LoVo (cell line): ENCODE measurements at regions not wholly inside any gene's neighbourhood (a gene's known extent, or its start where the extent isn't known, plus 50 kb on each side); places are given as distances from the start of the nearest gene placed in this dataset.
"Not testable (repeated sequence)": the region's sequence is repeated elsewhere in the genome, so short reads cannot be mapped to it uniquely, and the experiment has no call there.

Experiments used
- DNase-seq: peaks from one replicate; pipeline ENCODE4 v3.0.0-alpha.2; 2016; ENCODE audit warnings: low spot score

DNA sequence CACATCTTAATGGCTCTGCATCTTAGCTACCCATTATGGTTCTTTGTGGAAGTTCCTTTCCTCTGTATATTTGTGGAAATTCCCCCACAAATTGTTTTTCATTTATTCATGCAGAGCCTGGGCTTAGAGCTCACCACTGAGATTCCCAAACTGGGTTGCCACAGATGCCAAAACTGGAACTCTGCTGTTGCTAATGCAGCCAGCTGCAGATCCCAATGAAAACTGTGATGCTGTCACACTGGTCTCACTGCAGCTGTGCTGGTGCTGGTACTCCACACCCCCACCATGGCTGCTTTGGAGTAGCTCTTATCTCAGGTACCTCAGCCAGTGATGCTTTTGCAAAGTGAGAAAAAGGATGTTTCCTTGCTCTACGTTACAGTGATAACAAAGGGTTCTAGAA lies 87.7 kb downstream of the DCK start:
- DNase-seq: no peak

DNA sequence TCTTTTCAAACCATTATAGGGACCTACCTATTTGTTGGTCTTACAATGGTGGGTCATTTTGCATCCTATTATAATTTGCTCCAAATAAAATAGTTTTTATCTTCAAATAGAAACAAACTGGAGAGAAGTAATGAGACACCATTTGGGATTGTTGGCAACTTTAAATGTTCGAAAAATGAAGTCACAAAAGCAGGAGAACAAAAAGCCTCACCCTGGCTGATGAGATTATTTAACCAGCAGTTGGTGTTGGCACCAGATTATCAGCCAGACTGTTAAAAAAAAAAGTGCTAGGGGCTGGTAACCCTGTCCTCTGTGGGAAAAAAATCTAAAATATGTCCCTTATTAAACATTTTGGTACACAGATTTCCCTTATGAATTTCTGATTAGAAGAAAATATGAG lies 100.3 kb downstream of the DCK start:
- DNase-seq: no peak

DNA sequence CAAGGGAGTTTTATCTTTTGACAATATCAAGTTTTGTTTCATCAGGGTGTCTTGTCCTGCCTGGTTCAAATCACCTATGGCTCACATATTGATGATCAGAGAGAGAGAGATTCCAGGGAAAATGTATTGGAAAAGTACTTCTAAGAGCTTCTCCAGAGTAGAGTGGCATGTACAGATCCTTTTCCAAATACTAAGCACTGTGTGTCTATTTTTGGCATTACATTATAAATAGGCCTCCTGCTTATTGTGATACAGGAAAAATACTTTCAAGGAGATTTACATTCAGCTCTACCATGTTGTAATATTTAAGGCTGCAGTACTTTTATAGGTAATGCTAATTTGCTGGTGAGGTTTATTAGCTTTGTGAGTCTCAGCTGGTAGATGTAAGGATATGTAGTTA lies 100.8 kb downstream of the DCK start:
- DNase-seq: no peak

DNA sequence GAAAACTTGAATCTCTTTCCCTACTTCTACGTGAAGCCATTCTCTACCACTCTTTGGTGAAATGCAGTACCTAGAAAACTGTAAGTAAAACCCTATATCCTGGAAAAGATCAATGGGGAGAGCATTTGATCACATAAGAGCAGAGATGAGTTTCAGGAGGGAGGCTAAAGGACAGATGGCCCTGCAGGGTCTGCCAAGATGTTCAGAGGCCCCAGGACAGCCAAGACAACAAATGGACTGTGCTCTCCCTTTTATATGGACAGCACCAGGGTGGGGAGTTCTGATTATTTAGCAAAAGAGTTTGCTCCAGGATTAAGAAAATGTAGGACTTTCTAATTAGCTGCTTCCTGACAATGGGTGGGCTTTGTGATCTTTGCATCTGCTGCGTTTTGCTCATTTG lies 101.7 kb downstream of the DCK start:
- no peak for DNase-seq

DNA sequence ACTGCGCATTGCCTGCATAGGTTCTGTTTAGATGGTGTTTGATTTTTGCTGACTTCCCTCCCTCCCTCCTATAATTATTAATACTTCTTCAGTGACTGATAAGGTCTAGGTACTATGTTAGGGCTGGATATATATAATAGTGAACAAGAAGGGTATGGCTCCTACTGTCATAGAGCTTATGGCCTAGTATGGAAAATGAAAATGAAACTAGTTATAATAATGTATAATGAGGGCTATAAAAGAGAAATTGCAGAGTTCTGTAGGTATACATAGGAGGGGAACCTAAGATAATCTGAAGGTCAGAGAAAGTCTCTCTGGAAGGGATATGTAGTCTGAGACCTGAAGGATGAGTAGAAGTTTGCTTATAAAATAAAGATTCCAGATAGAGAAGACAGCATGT lies 102.1 kb downstream of the DCK start:
- no peak for DNase-seq

DNA sequence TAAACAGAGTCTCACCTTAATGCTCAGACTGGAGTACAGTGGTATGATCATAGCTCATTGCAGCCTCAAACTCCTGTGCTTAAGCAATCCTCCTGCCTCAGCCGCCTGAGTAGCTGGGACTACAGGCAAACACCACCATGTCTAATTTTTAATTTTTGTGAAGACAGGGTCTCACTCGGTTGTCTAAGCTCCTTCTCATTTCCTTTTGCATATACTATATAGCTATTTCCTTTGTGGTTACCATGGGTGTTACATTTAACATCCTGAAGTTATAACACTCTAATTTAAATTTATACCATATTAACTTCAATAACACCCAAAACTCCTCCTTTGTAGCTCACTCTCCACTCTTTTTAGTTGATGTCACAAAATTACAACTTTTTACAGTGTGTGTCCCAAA lies 114.3 kb downstream of the DCK start:
- DNase-seq: no peak

DNA sequence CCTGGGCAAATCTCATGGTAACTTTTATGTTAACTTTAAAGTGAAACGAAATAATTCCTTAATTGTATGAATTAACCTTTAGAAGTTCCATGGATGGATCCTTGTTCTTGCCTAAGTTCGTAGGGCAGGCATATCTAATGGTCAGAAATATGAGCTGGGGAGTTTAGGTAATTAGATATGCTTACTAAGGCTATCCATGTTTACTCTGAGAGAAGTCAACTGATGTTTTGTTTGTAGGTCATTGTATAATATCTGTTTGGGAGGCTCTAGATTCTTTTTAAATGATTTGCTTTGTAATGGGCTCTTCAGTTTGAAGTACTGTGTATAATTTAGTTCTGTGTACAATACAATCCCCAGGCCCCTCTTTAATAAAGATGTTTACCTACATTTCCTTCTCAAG lies 117.0 kb downstream of the DCK start:
- DNase-seq: no peak

DNA sequence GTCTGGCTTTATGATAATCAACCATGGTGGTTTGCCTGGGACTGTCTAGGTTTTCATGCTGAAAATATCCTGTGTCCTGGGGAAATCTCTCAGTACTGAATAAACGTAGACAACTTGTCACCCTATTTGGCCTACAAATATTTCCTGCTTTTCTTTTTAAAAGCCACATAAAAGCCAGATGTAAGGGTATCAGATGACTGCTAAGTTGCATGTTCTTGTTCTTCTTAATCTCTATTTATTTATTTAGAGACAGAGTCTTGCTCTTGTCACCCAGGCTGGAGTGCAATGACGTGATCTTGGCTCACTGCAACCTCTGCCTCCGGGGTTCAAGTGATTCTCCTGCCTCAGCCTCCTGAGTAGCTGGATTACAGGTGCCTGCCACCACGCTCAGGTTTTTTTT lies 117.7 kb downstream of the DCK start:
- DNase-seq: not testable (repeated sequence)

DNA sequence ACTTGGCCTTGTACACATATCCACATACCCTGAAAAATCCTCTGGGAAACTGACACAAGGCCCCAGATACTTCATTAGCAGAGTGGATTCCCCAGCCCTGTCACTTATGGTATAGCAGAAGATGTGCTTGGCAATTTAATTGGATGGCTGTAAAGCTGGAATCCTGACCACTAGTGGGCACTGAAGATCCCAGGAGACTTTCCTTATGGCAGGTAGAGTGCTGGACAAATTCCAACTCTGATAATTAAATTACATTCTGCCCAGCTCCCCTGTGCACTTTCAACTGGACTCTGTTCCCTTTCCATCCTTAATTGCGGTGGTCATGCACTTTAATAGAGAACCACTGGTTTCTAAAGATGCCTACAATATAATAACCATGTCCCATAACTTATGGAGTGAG lies 119.8 kb downstream of the DCK start:
- no peak for DNase-seq

DNA sequence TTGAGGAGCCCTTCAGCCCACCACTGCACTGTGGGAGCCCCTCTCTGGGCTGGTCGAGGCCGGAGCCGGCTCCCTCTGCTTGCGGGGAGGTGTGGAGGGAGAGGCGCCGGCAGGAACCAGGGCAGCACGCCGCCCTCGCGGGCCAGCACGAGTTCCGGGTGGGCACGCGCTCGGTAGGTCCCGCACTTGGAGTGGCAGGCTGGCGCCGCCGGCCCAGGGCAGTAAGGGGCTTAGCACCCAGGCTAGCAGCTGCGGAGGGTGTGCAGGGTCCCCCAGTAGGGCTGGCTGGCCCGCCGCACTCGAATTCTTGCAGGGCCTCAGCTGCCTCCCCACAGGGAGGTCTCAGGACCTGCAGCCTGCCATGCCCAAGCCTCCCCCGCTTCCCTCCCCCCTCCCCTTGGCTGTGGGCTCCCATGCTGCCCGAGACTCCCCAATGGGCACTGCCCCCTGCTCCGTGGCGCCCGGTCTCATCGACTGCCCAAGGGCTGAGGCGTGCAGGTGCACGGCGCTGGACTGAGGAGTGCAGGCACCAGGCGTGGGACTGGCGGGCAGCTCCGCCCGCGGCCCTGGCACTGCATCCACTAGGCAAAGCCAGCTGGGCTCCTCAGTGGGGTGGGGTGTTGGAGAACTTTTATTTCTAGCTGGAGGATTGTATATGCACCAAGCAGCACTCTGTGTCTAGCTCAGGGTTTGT lies 127.5 kb downstream of the DCK start:
- DNase-seq: no peak

DNA sequence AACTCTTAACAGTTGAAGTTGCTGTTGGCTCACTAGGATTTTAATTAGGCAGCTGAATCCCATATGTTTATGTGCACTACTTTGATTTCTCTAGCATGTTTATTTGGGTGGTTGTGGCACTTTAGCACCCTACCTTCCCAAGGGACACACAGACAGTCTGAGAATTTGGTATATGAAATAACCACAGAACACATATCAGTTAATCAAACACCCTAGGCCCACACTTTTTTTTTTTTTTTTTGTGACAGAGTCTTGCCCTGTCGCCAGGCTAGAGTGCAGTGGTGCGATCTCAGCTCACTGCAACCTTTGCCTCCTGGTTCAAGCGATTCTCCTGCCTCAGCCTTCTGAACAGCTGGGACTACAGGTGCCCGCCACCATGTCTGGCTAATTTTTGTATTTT lies 130.5 kb downstream of the DCK start:
- no peak for DNase-seq

DNA sequence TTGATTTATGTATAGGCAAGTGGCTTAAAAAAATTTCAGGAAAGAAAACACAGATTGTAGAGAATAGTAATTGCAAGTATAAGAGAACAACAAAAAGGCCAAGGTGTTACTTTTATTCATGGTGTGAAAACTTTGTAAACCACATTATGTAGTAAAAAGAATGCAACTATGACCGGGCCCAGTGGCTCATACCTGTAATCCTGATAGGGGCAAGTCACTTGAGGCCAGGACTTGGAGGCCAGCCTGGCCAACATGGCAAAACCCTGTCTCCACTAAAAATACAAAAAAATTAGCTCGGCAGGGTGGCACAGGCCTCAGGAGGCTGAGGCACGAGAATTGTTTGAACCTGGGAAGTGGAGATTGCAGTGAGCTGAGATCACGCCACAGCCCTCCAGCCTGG lies 131.7 kb downstream of the DCK start:
- DNase-seq: no peak

DNA sequence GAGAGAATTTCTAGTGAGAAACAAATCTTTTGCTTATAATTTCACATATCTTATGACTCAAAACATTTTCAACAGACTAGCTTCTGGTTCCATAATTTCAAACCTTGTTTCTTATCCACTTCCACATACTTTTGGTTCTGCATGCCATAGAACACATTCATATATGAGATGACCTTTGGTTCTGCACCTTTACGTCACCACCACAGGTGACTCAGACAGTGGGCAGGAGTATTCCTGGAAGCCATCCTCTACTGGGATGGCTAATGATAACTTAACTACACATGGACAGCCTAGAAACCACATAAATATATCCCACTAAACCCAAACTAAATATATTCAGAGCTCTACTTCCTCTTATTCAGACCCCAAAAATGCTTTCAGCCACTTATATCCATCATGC lies 133.3 kb downstream of the DCK start:
- DNase-seq: peak; percentile 30

DNA sequence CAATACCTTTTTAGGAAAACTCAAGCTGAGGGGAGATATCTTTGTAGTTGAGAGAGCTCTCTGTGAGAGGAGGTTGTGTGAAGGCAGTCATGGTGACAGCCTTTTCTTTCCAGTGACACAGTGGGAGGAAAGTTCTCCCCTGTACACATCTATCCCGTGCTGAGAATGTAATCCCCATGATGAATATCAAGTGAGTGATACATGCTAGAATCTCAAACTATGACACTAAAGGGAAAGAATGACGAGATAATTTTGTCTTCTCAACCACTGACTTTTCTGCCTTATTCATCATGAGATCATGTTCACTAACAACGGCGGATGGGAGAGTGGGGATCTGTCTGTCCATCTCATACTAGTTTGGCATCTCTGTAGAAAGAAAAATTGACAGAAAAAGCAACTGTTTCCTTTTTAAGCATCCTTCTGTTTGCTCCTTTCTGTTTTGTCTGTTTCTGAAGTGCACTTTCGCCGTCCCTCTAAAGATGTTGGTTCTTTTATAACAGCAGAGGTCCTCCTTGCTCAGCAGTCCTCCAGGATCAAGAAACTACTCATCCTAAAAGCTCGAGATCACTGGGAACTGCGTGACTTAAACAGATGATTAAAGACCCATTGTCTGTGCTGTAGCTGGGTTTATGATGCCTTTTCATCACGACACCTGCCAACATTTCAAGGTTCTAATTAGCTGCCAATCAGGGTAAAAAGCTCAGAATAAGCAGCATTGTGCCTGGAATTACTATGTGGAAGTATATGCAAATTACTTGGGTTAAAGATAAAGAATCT lies 137.6 kb downstream of the DCK start:
- DNase-seq: no peak

DNA sequence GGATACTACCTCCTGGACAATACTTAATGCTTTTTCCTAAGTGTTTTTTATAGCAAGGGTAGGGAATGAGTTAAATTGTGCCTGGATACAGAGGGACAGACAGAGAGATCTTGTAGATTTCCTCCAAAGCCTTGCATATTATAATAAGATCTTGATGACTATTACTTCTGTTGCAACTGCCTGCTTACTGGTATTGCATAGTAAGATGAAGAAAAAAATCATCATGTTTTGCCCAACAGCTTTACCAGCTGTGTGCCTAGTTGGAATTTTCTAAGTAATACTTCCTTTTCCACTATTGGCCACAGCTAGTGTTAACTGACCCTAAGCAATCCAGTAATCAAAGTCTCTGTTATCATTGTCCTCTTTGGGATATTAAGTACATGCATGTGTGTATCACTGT lies 139.0 kb downstream of the DCK start:
- no peak for DNase-seq

DNA sequence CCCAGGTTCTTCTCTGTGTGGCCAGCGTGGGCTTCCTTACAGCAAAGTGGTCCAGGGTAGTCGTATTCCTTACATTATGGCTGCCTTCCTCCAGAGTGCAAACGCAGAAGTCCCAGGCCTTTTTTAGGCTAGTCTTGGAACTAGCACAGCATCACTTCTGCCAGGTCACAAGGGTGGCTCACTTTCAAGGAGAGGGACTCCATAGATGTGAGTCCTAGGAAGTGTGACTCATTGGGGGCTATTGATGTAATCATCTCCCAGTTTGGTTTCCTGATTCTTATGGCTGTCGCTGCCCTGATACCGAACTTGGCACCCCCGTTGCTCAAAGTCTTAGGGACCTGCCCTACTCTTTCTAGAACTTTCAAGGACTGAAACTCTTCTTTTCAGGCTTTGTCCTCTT lies 140.0 kb downstream of the DCK start:
- DNase-seq: no peak

DNA sequence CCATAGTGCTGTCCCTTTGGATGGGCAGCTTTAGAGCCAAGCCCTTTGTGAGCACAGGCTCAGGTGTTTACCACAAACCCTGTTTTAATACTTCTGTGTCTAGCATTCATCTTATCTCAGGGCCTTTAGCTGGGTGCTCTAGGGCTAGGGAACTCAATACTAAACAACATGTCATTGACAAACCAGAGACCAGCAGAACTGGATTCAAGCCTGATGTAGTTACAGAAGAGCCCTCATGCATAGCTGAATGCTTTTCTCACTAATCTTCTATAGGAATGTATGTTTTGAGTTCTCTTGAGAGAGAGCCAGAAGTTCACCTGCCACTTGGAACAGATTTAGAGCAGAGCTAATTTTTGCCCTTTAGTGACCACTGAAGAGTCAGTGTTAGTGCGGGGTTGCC lies 142.6 kb downstream of the DCK start:
- DNase-seq: no peak

DNA sequence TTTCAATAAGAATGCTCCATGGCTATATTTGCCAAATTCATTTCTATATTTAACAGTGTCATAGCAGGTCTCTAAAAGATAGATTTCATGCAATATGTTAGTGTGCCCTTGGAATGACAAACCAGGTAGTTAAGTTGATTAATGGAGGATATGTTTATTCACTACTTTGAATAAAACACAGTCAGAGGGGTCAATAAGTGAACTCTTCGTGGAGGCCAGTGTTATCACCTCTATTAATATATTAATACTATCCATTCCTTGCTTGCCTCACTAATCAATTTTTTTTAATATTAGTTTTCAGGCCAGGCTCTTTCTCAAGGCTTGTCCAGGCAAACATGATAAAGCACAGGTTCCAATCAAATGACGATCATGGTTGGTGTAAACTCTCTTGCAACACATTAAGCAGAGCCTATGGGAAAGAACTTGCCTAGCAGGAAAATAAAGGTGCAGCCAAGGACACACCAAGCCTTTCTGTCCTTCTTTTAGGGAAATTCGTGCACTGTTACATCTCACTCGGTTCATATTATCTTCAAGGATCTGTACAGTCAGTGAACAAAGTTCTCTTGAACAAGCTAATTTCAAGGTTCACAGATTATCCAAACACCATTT lies 144.7 kb downstream of the DCK start:
- DNase-seq: no peak

DNA sequence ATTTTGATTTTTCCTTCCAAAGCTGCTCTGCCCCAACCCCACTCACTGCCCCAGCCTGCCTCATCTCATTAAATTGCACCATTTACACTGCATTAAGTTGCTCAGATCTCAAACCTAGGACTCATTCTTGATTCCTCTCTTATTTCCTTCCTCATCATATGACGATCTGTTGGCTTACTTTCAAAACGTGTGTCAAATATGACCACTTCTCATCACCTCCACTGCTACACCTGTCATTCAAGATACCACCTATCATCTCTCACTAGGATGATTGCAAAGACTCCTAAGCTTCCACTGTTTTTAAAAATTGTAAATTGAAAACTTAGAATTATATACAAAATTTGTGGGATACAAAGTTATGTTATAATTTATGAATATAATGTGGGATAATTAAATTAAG lies 147.1 kb downstream of the DCK start:
- DNase-seq: no peak

DNA sequence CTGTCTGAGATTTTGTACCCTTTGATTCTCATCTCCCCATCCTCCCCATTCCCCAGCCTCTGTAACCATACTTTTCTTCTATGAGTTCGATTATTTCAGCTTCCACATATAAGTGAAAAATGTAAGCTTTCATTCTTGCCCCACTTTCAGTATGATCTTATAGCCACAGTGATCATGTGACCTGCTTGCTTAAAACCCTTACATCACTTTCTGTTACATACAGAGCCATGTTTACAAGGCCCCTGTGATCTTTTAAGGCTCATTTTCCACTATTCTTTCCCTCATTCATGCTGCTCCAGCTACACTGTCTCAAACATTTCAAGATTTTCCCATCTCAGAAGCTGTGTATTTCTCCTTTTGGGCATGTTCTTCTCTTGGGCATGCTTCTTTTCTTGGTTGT lies 147.7 kb downstream of the DCK start:
- DNase-seq: no peak

DNA sequence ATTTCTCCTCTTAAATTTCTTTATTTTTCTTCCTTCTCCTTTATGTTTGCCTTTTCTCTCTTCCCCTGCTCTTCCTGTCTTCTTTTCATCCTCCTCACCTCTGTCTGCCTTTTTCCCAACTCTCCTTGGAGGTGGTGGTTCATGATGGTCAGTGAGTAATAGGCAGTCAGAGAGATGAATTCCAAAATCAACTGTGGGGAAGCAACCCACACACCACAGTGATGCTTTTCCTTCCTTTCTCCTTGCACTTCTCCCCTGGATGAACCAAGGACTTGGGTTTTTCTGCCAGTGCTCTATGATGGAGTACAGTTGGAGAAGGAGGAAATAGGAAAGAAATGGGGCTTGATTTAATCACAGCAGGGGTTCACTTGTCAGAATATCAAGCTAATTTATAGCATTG lies 153.8 kb downstream of the DCK start:
- no peak for DNase-seq

DNA sequence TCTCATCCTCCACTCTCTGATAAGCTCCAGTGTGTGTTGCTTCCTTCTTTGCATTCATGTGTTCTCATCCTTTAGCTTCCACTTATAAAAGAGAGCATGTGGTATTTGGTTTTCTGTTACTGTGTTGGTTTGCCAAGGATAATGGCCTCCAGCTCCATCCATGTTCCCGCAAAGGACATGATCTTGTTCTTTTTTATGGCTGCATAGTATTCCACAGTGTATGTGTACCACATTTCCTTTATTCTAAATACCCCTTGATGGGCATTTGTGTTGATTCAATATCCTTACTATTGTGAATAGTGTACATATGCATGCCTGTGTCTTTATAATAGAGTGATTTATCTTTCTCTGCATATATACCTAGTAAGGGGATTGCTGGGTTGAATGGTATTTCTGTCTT lies 155.1 kb downstream of the DCK start:
- no peak for DNase-seq

DNA sequence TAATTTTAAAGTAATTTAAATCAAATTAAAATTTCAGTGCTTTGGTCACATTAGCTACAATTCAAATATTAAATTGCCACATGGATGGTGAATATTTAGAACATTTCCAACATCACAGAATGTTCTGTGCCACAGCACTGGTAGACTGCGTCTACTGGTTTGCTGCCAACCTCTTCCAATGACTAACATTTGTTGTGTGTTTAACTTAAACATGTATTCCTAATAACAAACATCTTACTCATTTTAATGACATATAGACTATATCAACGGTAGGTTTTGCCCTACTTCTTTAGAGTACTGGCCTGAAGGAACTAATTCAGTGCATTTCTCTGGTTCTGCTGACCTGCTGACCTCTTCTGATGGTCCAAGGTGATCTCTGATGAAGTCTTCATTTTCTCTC lies 157.6 kb downstream of the DCK start:
- DNase-seq: no peak

DNA sequence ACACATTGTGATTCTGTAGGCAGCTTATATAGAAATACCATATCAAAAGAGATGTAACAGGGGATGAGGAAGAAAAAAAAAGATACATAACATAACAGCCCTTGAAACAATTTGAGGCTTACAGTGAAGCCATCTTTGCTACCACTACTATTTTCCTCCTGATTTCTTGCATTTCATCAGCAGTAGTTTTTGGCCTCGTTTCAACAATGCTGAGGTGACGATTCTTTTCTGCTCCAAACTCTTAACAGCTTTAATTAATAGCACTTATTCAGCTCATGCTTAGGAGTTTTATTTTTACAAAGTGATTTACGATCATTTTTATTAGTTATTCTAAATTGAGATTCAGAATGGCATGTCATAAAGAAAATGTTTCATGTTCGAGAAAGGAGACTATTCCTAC lies 163.2 kb downstream of the DCK start:
- DNase-seq: no peak
